Effector memory CD8-positive, alpha-beta T cell (primary cell): ENCODE measurements at regions not wholly inside any gene's neighbourhood (a gene's known extent, or its start where the extent isn't known, plus 50 kb on each side); places are given as distances from the start of the nearest gene placed in this dataset.

ENCODE experiments used
- ATAC-seq: fragments of 150-1000 bp; cut with Tn5 transposase; replicated peaks from 2 replicates; pipeline ENCODE4 v1.10.0; 2021; ENCODE audit warnings: mild to moderate bottlenecking, moderate library complexity
- DNase-seq, 3 experiments: peaks; one replicate each; pipeline ENCODE4 v3.0.0; 2021
- H3K27ac Mint-ChIP-seq, 2 donors: one replicate each; pipeline ENCODE4 v1.8.0; 2022; ENCODE audit warnings: mild to moderate bottlenecking in 2 of 2, mixed read lengths in 2 of 2, moderate library complexity in 2 of 2
- H3K27me3 Mint-ChIP-seq, 2 donors: one replicate each; pipeline ENCODE4 v1.8.0; 2022; ENCODE audit warnings: mixed read lengths in 2 of 2
- H3K36me3 Mint-ChIP-seq: one replicate; pipeline ENCODE4 v1.8.0; 2022; ENCODE audit warnings: mild to moderate bottlenecking, moderate library complexity, mixed read lengths; ENCODE audit not compliant: insufficient read depth
- H3K4me1 Mint-ChIP-seq, 2 donors: one replicate each; pipeline ENCODE4 v1.8.0; 2022; ENCODE audit warnings: low read depth in 2 of 2, mixed read lengths in 2 of 2
- H3K4me3 Mint-ChIP-seq, 2 donors: one replicate each; pipeline ENCODE4 v1.8.0; 2022; ENCODE audit warnings: mild to moderate bottlenecking in 2 of 2, mixed read lengths in 2 of 2, moderate library complexity in 2 of 2
- H3K9me3 Mint-ChIP-seq, 2 donors: one replicate each; pipeline ENCODE4 v1.8.0; 2022; ENCODE audit warnings: mixed read lengths in 2 of 2

DNA sequence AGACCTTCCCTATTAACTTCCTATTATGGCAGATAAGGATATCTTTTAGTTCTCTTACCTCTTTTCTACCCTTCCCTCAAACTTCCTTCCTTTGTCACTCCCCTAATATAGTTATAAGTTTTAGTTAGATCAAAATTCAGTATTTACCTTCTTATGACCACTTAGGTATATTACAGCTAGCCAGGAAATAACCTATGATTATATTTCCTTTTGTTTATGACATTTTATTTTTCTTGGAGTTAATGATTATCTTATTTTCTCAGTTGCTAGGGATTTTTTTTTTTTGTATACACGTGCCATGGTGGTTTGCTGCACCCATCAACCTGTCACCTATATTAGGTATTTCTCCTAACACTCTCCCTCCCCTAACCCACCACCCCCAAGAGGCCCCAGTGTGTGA, 88.2 kb upstream of the ZBED5 start:
- Mint-ChIP-seq H3K36me3 (no peaks in the 10 kb centered on the region), H3K27me3 (peaks cover 30 to 31% of the 10 kb centered on the region in 2 donors), H3K4me1 (no peaks in the 10 kb centered on the region), H3K4me3 (no peak overlapping the region), H3K27ac (no peak overlapping the region), H3K9me3 (no peaks in the 10 kb centered on the region)
- ATAC-seq (no peak), DNase-seq (no peak)

DNA sequence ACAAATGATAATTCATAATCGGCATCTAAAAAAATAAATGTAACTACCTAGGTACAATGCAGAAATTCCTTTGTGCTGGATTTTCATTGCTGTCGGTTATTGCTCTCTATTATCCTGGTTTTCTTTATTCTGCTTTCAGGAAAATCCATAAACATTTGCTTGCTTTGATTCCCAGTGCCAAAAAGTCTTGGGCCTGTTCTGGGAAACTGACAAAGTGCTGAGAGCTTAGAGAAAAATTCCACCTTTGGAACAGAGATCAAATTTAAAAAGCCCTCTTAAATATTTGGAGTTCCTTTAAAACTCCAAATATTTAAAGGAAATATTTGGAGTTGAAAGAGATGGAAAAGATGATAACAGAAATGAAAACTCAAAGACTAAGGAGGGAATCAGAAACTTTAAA, 87.3 kb upstream of the ZBED5 start:
- Mint-ChIP-seq H3K27ac (no peak overlapping the region), H3K27me3 (peaks cover 21 to 22% of the 10 kb centered on the region in 2 donors)
- no peak for ATAC-seq

DNA sequence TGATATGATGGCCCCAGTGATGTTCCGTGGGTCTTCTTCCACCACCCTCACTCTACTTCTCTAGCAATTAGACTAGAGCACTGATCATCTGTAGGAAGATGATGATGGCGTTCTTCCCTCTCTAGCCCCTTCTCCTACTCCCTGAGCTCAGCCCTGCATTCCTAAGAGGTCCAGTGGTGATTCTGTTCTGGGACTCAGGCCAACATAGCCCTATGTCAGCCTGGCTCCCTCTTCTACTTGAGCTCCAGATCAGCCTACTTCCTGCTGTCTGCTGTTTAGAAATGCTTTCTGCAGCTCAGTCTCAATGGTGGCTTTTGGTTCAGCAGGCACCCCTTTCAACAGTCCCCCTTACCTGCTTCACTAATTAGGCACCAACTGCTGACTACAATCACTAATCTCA, 86.1 kb upstream of the ZBED5 start:
- no peaks in the 10 kb centered on the region for H3K9me3 Mint-ChIP-seq
- DNase-seq (no peak), ATAC-seq (no peak)

More for the DNA sequence above, 87.3 kb upstream of the ZBED5 start:
- Mint-ChIP-seq H3K4me3 (no peak overlapping the region), H3K9me3 (no peaks in the 10 kb centered on the region), H3K36me3 (no peaks in the 10 kb centered on the region), H3K4me1 (no peaks in the 10 kb centered on the region)
- no peak for DNase-seq

DNA sequence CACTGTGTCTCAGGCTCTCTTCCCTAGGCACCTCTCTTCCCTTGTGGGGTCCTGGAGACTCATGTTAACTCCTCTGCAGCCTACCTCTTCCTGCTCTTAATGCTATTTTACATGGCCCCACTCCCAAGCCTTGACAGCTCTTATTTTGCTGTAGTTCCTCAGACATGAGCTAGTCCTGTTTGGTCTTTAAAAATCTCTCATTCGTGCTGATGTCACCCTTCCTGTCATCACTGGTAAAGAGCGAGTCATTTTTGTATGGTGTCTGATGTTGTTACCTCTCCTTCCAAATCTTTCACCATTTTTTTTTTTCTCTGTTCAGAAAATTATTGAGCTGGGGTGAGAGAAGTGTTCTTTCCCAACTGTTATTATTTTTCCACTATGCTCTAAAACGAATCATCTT, 84.8 kb upstream of the ZBED5 start:
- ATAC-seq (no peak), DNase-seq (no peak)
- no peak overlapping the region for H3K27ac Mint-ChIP-seq
- no peak overlapping the region for H3K4me3 Mint-ChIP-seq
- no peaks in the 10 kb centered on the region for H3K9me3 Mint-ChIP-seq
- H3K27me3 Mint-ChIP-seq, result no peaks in the 10 kb centered on the region
- no peaks in the 10 kb centered on the region for H3K36me3 Mint-ChIP-seq
- H3K4me1 Mint-ChIP-seq, result no peaks in the 10 kb centered on the region

More for the DNA sequence above, 86.1 kb upstream of the ZBED5 start:
- no peaks in the 10 kb centered on the region for H3K36me3 Mint-ChIP-seq
- no peak overlapping the region for H3K27ac Mint-ChIP-seq
- H3K27me3 Mint-ChIP-seq, result peaks cover 10% of the 10 kb centered on the region in 2 donors
- no peak overlapping the region for H3K4me3 Mint-ChIP-seq
- H3K4me1 Mint-ChIP-seq, result no peaks in the 10 kb centered on the region

DNA sequence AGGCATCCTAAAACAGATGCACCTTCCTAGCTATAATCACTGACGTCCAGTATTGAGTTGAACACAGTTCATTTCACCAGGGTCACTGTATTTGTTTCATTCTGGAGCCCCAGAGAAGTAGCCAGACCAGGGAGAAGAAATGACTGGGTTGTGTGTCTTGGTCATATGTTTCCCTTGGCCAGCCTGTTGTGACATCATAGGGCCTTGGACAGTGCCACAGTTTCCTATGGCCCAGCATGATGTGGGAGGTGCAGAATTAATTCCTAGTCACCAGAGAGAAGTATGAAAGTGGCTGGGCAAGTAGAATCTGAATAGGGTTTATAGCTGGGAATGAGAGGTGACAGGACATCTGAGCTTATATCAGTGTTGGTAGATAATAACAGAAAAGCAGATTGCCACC, 84.0 kb upstream of the ZBED5 start:
- H3K36me3 Mint-ChIP-seq, result no peaks in the 10 kb centered on the region
- no peak overlapping the region for H3K27ac Mint-ChIP-seq
- ATAC-seq (no peak), DNase-seq (no peak)
- H3K4me3 Mint-ChIP-seq, result no peak overlapping the region
- H3K9me3 Mint-ChIP-seq, result no peaks in the 10 kb centered on the region
- H3K4me1 Mint-ChIP-seq, result no peaks in the 10 kb centered on the region
- H3K27me3 Mint-ChIP-seq, result no peaks in the 10 kb centered on the region

DNA sequence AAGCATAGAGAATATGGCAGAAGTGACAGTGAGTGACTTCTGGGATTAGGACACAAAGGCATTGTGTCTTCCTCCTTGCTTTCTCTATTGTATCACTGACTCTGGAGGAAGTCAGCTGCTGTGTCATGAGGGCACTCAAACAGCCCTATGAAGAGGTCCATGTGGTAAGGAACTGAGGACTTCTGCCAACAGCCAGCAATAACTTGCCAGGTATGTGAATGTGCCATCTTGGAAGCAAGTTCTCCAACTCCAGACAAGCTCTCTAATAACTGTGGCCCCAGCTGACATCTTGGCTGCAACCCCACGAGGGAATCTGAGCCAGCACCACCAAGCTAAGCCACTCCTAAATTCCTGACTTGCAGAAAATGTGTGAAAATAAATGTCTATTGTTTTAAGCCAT, 83.6 kb upstream of the ZBED5 start:
- Mint-ChIP-seq H3K27me3 (no peaks in the 10 kb centered on the region), H3K9me3 (no peaks in the 10 kb centered on the region)

DNA sequence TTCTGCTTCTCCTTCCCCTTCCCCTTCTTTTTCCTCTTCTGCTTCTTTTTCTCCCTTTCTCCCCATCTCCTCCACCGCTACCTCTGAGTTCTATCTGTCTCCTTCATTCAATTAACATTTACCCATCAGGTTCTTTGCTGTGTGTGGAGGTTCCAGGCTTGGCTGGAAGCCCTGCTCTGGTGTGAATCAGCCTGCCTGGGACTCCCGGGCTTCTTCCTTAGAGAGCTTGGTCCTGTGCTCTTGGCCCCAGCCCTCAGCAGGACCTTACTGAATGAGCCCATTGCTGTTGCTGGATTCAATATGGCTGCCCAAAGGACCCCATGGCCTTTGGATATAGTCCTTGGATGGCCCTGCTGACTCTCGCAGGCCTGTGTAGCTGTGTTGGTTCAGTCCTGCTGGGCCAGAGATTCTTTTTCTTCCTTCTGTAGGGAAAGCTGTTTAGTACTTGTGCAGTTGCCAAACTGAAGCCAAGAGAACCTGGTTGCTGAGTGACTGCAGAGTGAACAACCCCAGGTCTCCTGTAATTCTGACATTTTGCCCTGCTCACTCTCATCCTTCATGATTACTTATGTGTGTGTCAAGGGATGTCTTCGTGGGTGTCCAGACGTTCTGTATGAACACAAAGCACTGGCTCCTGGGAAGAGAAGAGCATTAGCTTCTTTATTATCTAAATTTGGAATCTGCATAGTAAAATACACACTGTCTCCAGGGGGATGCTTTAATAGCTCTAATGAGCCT, 81.0 kb upstream of the ZBED5 start:
- H3K27ac Mint-ChIP-seq, result no peak overlapping the region
- H3K9me3 Mint-ChIP-seq, result no peaks in the 10 kb centered on the region
- H3K4me1 Mint-ChIP-seq, result peaks cover 3 to 7% of the 10 kb centered on the region in 2 donors
- no peak overlapping the region for H3K4me3 Mint-ChIP-seq
- H3K27me3 Mint-ChIP-seq, result peaks cover 13 to 15% of the 10 kb centered on the region in 2 donors
- ATAC-seq, result no peak
- no peak for DNase-seq
- no peaks in the 10 kb centered on the region for H3K36me3 Mint-ChIP-seq

More for the DNA sequence above, 83.6 kb upstream of the ZBED5 start:
- H3K27ac Mint-ChIP-seq, result no peak overlapping the region
- H3K4me3 Mint-ChIP-seq, result no peak overlapping the region
- no peak for DNase-seq
- H3K4me1 Mint-ChIP-seq, result no peaks in the 10 kb centered on the region
- no peak for ATAC-seq
- H3K36me3 Mint-ChIP-seq, result no peaks in the 10 kb centered on the region

DNA sequence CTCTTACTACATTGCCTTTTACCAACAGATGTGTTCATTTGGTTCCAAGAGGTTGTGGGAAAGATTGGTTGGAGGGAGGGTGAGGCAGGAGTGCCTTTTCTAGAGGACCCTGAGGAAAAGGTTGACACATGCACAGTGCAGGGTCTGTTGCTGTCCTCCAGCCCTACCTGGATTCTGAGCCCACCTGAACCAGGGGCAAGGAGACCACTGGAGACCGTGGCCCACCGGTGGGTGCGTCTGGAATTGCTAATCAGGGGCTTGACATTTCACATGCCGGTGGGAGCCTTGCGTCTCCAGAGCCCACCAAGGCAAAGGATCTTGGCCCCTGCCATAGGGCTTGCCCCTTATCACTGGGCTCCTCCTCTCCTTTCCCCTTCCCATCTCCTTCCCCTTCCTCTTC, 80.4 kb upstream of the ZBED5 start:
- Mint-ChIP-seq H3K27ac (no peak overlapping the region), H3K36me3 (peaks cover 4% of the 10 kb centered on the region), H3K4me1 (peaks cover 5 to 9% of the 10 kb centered on the region in 2 donors), H3K9me3 (no peaks in the 10 kb centered on the region), H3K4me3 (no peak overlapping the region), H3K27me3 (peaks cover 19 to 21% of the 10 kb centered on the region in 2 donors)
- ATAC-seq, result no peak
- DNase-seq, result no peak

DNA sequence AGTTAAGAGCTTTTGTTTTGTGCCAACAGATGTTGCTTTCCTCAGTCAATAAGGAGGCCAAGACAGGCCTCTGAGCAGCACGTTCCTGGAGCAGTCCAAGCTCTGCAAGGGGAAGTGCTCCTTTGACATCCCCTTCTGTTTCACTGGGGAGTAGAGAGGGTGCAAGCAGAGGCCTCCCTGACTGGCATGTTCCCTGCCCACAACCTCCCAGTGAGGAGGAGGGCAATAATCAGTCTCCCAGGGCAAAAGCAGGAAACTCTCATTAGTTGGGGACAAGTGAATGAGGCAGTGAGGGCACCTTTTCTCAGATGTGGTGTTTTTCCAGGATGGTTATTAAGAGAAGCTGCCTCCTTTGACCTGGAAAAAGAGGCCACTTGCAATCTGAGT, 79.5 kb upstream of the ZBED5 start:
- Mint-ChIP-seq H3K27me3 (peaks cover 22 to 25% of the 10 kb centered on the region in 2 donors), H3K27ac (no peak overlapping the region), H3K4me3 (no peak overlapping the region), H3K4me1 (peaks cover 5 to 9% of the 10 kb centered on the region in 2 donors), H3K9me3 (no peaks in the 10 kb centered on the region), H3K36me3 (peaks cover 6% of the 10 kb centered on the region)
- no peak for DNase-seq
- ATAC-seq, result no peak

DNA sequence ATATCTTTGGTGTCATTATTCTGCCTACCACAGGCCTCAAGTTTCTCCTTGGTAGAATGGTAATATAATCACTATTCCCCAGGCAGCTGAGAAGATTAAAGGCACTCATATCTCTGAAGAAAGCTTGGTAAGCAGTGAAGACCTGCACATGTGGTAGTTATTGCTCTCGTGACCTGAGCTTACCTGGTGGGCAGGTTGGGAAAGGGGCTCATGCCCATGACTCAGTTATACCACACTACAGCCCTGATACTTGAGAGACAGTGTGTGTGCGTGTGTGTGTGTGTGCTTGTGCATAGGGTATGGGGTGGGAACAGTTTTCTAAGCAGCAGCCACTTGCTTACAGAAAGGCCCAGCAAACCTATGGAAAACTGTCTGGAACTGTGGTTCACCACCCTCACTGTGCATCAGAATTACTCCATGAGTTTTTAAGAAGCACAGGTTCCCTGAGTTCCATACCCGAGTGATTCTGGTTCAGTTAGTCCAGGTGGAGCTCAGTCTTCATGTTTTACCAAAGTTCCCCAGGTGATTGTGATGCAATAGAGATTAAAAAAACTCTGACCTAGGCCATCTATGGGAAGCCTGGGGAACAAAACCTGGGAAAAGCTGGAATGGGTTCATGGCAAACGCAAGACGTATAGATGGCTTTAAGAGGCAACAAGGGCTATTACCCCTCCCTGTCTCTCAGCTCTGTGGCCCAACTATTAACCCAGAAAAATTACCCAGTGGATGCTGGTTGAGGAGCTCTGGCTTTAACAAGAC, 79.0 kb upstream of the ZBED5 start:
- peaks cover 5 to 9% of the 10 kb centered on the region in 2 donors for H3K4me1 Mint-ChIP-seq
- H3K27ac Mint-ChIP-seq, result no peak overlapping the region
- peaks cover 25 to 29% of the 10 kb centered on the region in 2 donors for H3K27me3 Mint-ChIP-seq
- H3K4me3 Mint-ChIP-seq, result no peak overlapping the region
- H3K36me3 Mint-ChIP-seq, result peaks cover 6% of the 10 kb centered on the region
- H3K9me3 Mint-ChIP-seq, result no peaks in the 10 kb centered on the region
- ATAC-seq (no peak), DNase-seq (no peak)

DNA sequence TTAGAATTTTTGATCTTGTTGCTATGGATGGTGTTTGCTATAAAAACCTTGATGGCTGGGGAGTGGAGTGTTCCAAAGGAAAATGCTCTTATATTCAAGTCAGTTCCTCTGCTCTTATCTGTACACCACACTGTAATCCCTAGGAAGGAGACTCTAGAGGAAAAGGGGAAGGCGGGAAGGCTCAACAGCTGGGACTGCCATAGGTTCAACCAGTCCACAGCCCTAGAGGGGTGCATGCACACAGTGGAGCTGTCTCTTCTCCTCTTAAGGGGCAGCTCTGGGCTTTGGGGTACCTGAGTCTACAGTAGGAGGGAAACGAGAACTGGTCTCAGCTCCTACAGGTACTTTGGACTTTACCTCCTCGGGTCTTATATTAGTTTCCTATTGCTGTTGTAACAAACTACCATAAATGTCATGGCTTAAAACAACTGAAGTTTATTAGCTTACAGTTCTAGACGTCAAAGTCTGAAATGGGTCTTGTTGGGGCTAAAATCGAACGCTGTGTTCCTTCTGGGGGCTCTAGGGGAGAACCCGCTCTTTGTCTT, 77.2 kb upstream of the ZBED5 start:
- H3K4me3 Mint-ChIP-seq, result peak overlapping the region; percentile 80 to 90
- no peak overlapping the region for H3K27ac Mint-ChIP-seq
- DNase-seq (no peak), ATAC-seq (no peak)
- no peaks in the 10 kb centered on the region for H3K9me3 Mint-ChIP-seq
- peaks cover 11 to 17% of the 10 kb centered on the region in 2 donors for H3K4me1 Mint-ChIP-seq
- peaks cover 6% of the 10 kb centered on the region for H3K36me3 Mint-ChIP-seq
- peaks cover 33 to 46% of the 10 kb centered on the region in 2 donors for H3K27me3 Mint-ChIP-seq

DNA sequence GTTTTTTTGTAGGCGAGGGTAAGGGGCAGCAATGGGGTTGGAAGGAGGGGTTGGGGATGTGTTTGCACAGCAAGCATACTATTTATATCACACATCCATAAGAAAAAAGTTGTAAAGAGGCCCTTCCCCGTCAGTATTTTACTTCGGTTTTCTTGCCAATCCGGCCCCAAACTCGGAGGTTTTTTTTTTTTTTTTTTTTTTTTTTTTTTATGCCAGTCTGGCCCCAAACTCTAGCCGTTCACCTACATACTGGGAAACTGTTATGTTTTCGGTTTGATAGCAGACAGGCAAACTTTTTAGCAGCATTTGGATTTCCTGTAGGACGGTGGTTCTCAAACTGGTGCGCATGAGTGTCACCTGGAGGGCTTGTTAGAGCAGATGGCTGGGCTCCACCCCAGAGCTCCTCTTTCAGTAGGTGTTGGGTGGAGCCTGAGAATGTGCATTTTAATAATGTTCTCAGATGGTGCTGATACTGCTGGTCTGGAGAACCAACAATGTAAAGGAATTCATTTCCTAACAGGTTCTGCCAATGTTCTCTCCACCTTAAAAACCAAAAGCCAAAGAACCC, 76.5 kb upstream of the ZBED5 start:
- peak overlapping the region; percentile 80 to 90 for H3K4me3 Mint-ChIP-seq
- DNase-seq (peak; percentile 5 to 17 (median 9)), ATAC-seq (peak; percentile 27)
- peak overlapping the region in 1 of 2 donors; percentile 77 for H3K27ac Mint-ChIP-seq
- H3K4me1 Mint-ChIP-seq, result peaks cover 11 to 17% of the 10 kb centered on the region in 2 donors
- H3K9me3 Mint-ChIP-seq, result no peaks in the 10 kb centered on the region
- H3K27me3 Mint-ChIP-seq, result peaks cover 39 to 54% of the 10 kb centered on the region in 2 donors
- H3K36me3 Mint-ChIP-seq, result peaks cover 6% of the 10 kb centered on the region

DNA sequence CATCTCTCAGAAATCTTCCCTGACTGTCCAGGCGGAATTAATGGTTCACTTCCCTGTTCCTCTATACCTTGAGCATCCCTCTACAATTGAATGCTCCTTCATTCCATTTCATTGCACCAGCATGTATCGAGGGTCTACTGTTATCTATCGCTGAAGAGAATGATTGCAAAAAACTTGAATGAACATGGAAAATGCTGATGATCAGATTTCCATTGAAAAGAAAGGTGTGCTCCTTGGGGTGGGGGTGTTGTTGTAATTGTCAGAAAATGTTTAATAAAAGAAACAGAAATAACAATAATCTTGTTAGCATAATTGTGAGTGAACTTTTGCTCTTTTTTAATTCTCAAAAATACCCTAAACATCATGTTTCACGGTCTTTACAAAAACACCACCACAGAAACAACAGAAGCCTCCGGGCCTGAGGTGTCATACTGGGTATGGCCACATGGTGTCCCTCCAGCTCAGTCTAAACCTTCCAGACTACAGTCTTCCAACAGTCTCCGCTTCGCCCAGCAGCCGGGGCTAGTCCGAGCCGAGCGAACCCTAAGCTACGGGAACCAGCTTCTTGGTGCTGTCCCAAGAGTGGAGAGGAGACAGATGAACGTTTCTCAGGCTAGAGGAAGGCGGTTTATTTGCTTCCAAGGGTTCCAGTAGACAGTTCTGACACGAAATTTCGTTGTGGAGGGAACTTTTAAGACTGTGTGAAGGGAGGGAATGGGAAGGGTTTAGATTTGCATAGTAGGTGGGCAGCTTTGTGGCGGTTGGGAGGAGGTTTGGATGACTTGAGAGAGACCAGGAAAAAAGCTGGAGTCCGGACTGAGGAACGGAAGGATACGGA, 75.8 kb upstream of the ZBED5 start:
- Mint-ChIP-seq H3K36me3 (peaks cover 6% of the 10 kb centered on the region), H3K4me3 (peak overlapping the region; percentile 80 to 90), H3K9me3 (no peaks in the 10 kb centered on the region), H3K4me1 (peaks cover 11 to 17% of the 10 kb centered on the region in 2 donors), H3K27ac (peak overlapping the region in 1 of 2 donors; percentile 77), H3K27me3 (peaks cover 46 to 61% of the 10 kb centered on the region in 2 donors)
- peak; percentile 85 for ATAC-seq
- peak; percentile 75 to 85 (median 77) for DNase-seq
